Naive B cell (primary cell): ENCODE measurements at regions not wholly inside any gene's neighbourhood (a gene's known extent, or its start where the extent isn't known, plus 50 kb on each side); places are given as distances from the start of the nearest gene placed in this dataset.
"Not testable (repeated sequence)": the region's sequence is repeated elsewhere in the genome, so short reads cannot be mapped to it uniquely, and the experiment has no call there.

Experiments
- ATAC-seq, 2 donors: fragments of 150-1000 bp; cut with Tn5 transposase; 2 replicates each; pipeline ENCODE4 v1.10.0; 2021; ENCODE audit warnings: low read depth in 2 of 2, mild to moderate bottlenecking in 2 of 2, moderate library complexity in 2 of 2
- DNase-seq: peaks from one replicate; pipeline ENCODE4 v3.0.0; 2022
- H3K27ac Mint-ChIP-seq, 6 donors: one replicate each; pipeline ENCODE4 v1.8.0; 2020 to 2022; ENCODE audit warnings: mild to moderate bottlenecking in 6 of 6, mixed read lengths in 6 of 6, moderate library complexity in 5 of 6, inconsistent platforms in 2 of 6
- H3K27me3 Mint-ChIP-seq, 3 donors: one replicate each; pipeline ENCODE4 v1.8.0; 2021 to 2022; ENCODE audit warnings: mixed read lengths in 3 of 3, mild to moderate bottlenecking in 1 of 3
- H3K36me3 Mint-ChIP-seq, 2 donors: one replicate each; pipeline ENCODE4 v1.8.0; 2020 to 2022; ENCODE audit warnings: mixed read lengths in 2 of 2, inconsistent platforms in 1 of 2, mild to moderate bottlenecking in 1 of 2
- H3K4me1 Mint-ChIP-seq, 3 donors: one replicate each; pipeline ENCODE4 v1.8.0; 2020 to 2022; ENCODE audit warnings: mixed read lengths in 3 of 3, inconsistent platforms in 1 of 3, mild to moderate bottlenecking in 1 of 3, moderate library complexity in 1 of 3
- H3K4me3 Mint-ChIP-seq, 8 donors: one replicate each; pipeline ENCODE4 v1.8.0; 2020 to 2022; ENCODE audit warnings: mild to moderate bottlenecking in 8 of 8, mixed read lengths in 8 of 8, moderate library complexity in 8 of 8, inconsistent platforms in 2 of 8
- H3K9me3 Mint-ChIP-seq, 7 donors: one replicate each; pipeline ENCODE4 v1.8.0; 2020 to 2022; ENCODE audit warnings: mixed read lengths in 7 of 7, mild to moderate bottlenecking in 5 of 7, inconsistent platforms in 2 of 7, moderate library complexity in 1 of 7

GRCh38 chr1:187038784-187039183 lies 210.0 kb downstream of the PLA2G4A start:
- Mint-ChIP-seq H3K36me3 (no peaks in the 10 kb centered on the region), H3K4me3 (no peak overlapping the region), H3K27ac (no peak overlapping the region), H3K4me1 (peaks cover 0 to 4% (median 2%) of the 10 kb centered on the region in 3 donors), H3K27me3 (peaks cover 0 to 6% (median 3%) of the 10 kb centered on the region in 3 donors), H3K9me3 (peaks cover 3 to 10% (median 5%) of the 10 kb centered on the region in 7 donors)
- ATAC-seq (no peak), DNase-seq (no peak)

GRCh38 chr1:187041104-187041503 lies 212.4 kb downstream of the PLA2G4A start:
- Mint-ChIP-seq H3K27ac (no peak overlapping the region), H3K36me3 (no peaks in the 10 kb centered on the region), H3K4me3 (no peak overlapping the region), H3K9me3 (peaks cover 3 to 12% (median 6%) of the 10 kb centered on the region in 7 donors), H3K27me3 (peaks cover 0 to 6% (median 3%) of the 10 kb centered on the region in 3 donors), H3K4me1 (peaks cover 0 to 4% (median 2%) of the 10 kb centered on the region in 3 donors)
- no peak for DNase-seq
- no peak for ATAC-seq

- ATAC-seq (no peak), DNase-seq (no peak)
- Mint-ChIP-seq H3K27ac (no peak overlapping the region), H3K9me3 (peaks cover 3 to 12% (median 6%) of the 10 kb centered on the region in 7 donors), H3K4me1 (peaks cover 0 to 4% (median 2%) of the 10 kb centered on the region in 3 donors), H3K27me3 (peaks cover 0 to 6% (median 3%) of the 10 kb centered on the region in 3 donors), H3K36me3 (no peaks in the 10 kb centered on the region), H3K4me3 (no peak overlapping the region)
These were observed 213.8 kb downstream of the PLA2G4A start for GRCh38 chr1:187042538-187042937.

- not testable (repeated sequence) for H3K9me3 Mint-ChIP-seq, DNase-seq, ATAC-seq, H3K4me1 Mint-ChIP-seq, H3K4me3 Mint-ChIP-seq, H3K36me3 Mint-ChIP-seq
- H3K27ac Mint-ChIP-seq = peak overlapping the region in 3 of 6 donors; percentile 12 to 98 (median 89)
- peaks cover 0 to 12% (median 3%) of the 10 kb centered on the region in 3 donors for H3K27me3 Mint-ChIP-seq
These were observed 214.7 kb downstream of the PLA2G4A start for GRCh38 chr1:187043433-187043832.

- Mint-ChIP-seq H3K4me1 (peaks cover 0 to 4% (median 2%) of the 10 kb centered on the region in 3 donors), H3K9me3 (peaks cover 3 to 7% (median 6%) of the 10 kb centered on the region in 7 donors), H3K27me3 (peaks cover 0 to 6% (median 0%) of the 10 kb centered on the region in 3 donors), H3K4me3 (no peak overlapping the region), H3K36me3 (no peaks in the 10 kb centered on the region), H3K27ac (no peak overlapping the region)
- DNase-seq (no peak), ATAC-seq (no peak)
These were observed 215.7 kb downstream of the PLA2G4A start for GRCh38 chr1:187044411-187044810.

GRCh38 chr1:187045371-187045770 lies 216.6 kb downstream of the PLA2G4A start:
- DNase-seq (no peak), ATAC-seq (no peak)
- H3K4me3 Mint-ChIP-seq = no peak overlapping the region
- H3K27me3 Mint-ChIP-seq = peaks cover 0 to 6% (median 0%) of the 10 kb centered on the region in 3 donors
- H3K27ac Mint-ChIP-seq = peak overlapping the region in 1 of 6 donors; percentile 15
- no peaks in the 10 kb centered on the region for H3K36me3 Mint-ChIP-seq
- H3K9me3 Mint-ChIP-seq = peaks cover 3 to 7% (median 6%) of the 10 kb centered on the region in 7 donors
- peaks cover 0 to 4% (median 2%) of the 10 kb centered on the region in 3 donors for H3K4me1 Mint-ChIP-seq

GRCh38 chr1:187046293-187046692 lies 217.5 kb downstream of the PLA2G4A start:
- DNase-seq = no peak
- Mint-ChIP-seq H3K4me3 (no peak overlapping the region), H3K9me3 (peaks cover 3 to 7% (median 6%) of the 10 kb centered on the region in 7 donors), H3K4me1 (peaks cover 0 to 4% (median 2%) of the 10 kb centered on the region in 3 donors), H3K27me3 (peaks cover 0 to 6% (median 0%) of the 10 kb centered on the region in 3 donors), H3K36me3 (no peaks in the 10 kb centered on the region), H3K27ac (no peak overlapping the region)
- no peak for ATAC-seq

GRCh38 chr1:187047298-187047697 lies 218.5 kb downstream of the PLA2G4A start:
- H3K27me3 Mint-ChIP-seq = peaks cover 0 to 6% (median 0%) of the 10 kb centered on the region in 3 donors
- ATAC-seq = no peak
- peaks cover 0 to 4% (median 2%) of the 10 kb centered on the region in 3 donors for H3K4me1 Mint-ChIP-seq
- DNase-seq = no peak
- no peak overlapping the region for H3K27ac Mint-ChIP-seq
- H3K9me3 Mint-ChIP-seq = peaks cover 3 to 7% (median 6%) of the 10 kb centered on the region in 7 donors
- H3K4me3 Mint-ChIP-seq = no peak overlapping the region
- no peaks in the 10 kb centered on the region for H3K36me3 Mint-ChIP-seq

GRCh38 chr1:187051618-187052232 lies 223.0 kb downstream of the PLA2G4A start:
- no peaks in the 10 kb centered on the region for H3K4me1 Mint-ChIP-seq

GRCh38 chr1:187053876-187054275 lies 225.1 kb downstream of the PLA2G4A start:
- Mint-ChIP-seq H3K27me3 (peaks cover 0 to 4% (median 0%) of the 10 kb centered on the region in 3 donors), H3K9me3 (no peaks in the 10 kb centered on the region), H3K36me3 (no peaks in the 10 kb centered on the region), H3K27ac (peak overlapping the region in 1 of 6 donors; percentile 63), H3K4me3 (no peak overlapping the region), H3K4me1 (no peaks in the 10 kb centered on the region)
- ATAC-seq (no peak), DNase-seq (no peak)

More at GRCh38 chr1:187051618-187052232, 223.0 kb downstream of the PLA2G4A start:
- Mint-ChIP-seq H3K4me3 (no peak overlapping the region), H3K36me3 (no peaks in the 10 kb centered on the region), H3K9me3 (no peaks in the 10 kb centered on the region), H3K27me3 (peaks cover 0 to 6% (median 4%) of the 10 kb centered on the region in 3 donors), H3K27ac (peak overlapping the region in 1 of 6 donors; percentile 46)
- ATAC-seq (no peak), DNase-seq (peak; percentile 11)

GRCh38 chr1:187054862-187055757 lies 226.4 kb downstream of the PLA2G4A start:
- Mint-ChIP-seq H3K27me3 (peaks cover 0 to 4% (median 0%) of the 10 kb centered on the region in 3 donors), H3K4me3 (no peak overlapping the region), H3K36me3 (no peaks in the 10 kb centered on the region), H3K4me1 (no peaks in the 10 kb centered on the region), H3K27ac (no peak overlapping the region), H3K9me3 (no peaks in the 10 kb centered on the region)
- no peak for DNase-seq
- ATAC-seq = no peak

GRCh38 chr1:187063271-187063670 lies 234.5 kb downstream of the PLA2G4A start:
- Mint-ChIP-seq H3K27me3 (peaks cover 0 to 6% (median 6%) of the 10 kb centered on the region in 3 donors), H3K9me3 (no peaks in the 10 kb centered on the region), H3K27ac (no peak overlapping the region)

GRCh38 chr1:187067160-187067559 lies 238.4 kb downstream of the PLA2G4A start:
- H3K27ac Mint-ChIP-seq = no peak overlapping the region
- ATAC-seq (no peak), DNase-seq (no peak)
- no peaks in the 10 kb centered on the region for H3K36me3 Mint-ChIP-seq
- H3K4me3 Mint-ChIP-seq = no peak overlapping the region
- H3K9me3 Mint-ChIP-seq = no peaks in the 10 kb centered on the region
- peaks cover 0 to 6% (median 0%) of the 10 kb centered on the region in 3 donors for H3K27me3 Mint-ChIP-seq
- H3K4me1 Mint-ChIP-seq = no peaks in the 10 kb centered on the region

More at GRCh38 chr1:187063271-187063670, 234.5 kb downstream of the PLA2G4A start:
- Mint-ChIP-seq H3K4me1 (no peaks in the 10 kb centered on the region), H3K36me3 (no peaks in the 10 kb centered on the region), H3K4me3 (no peak overlapping the region)
- DNase-seq (no peak), ATAC-seq (no peak)
